Endodermal cell (in vitro differentiated cells): ENCODE measurements at regions not wholly inside any gene's neighbourhood (a gene's known extent, or its start where the extent isn't known, plus 50 kb on each side); places are given as distances from the start of the nearest gene placed in this dataset.

Source experiments
- DNase-seq: peaks from one replicate; pipeline ENCODE4 v3.0.0-alpha.2; 2017
- H3K27ac ChIP-seq: 2 replicates; pipeline ENCODE4 v1.5.1; 2013; ENCODE audit warnings: mild to moderate bottlenecking, low read depth, low read length, moderate library complexity
- H3K27me3 ChIP-seq: 2 replicates; pipeline ENCODE4 v1.6.1; 2013; ENCODE audit warnings: mild to moderate bottlenecking, low read length, moderate library complexity; ENCODE audit not compliant: insufficient read depth, control insufficient read depth, poor library complexity, severe bottlenecking
- H3K36me3 ChIP-seq: 2 replicates; pipeline ENCODE4 v1.7.0; 2013; ENCODE audit warnings: mild to moderate bottlenecking, low read length, moderate library complexity; ENCODE audit not compliant: control insufficient read depth, insufficient read depth
- H3K4me1 ChIP-seq: one replicate; pipeline ENCODE4 v1.7.0; 2013; ENCODE audit warnings: low read length; ENCODE audit not compliant: control insufficient read depth, insufficient read depth
- H3K4me3 ChIP-seq: 2 replicates; pipeline ENCODE4 v1.5.1; 2013; ENCODE audit warnings: mild to moderate bottlenecking, low read length, moderate library complexity
- H3K9ac ChIP-seq: 2 replicates; pipeline ENCODE4 v1.6.1; 2013; ENCODE audit warnings: mild to moderate bottlenecking, low read length, moderate library complexity; ENCODE audit not compliant: poor library complexity, severe bottlenecking; ENCODE audit errors: extremely low read depth
- H3K9me3 ChIP-seq: 2 replicates; pipeline ENCODE4 v1.6.1; 2013; ENCODE audit warnings: mild to moderate bottlenecking, low read length, moderate library complexity; ENCODE audit not compliant: control insufficient read depth
- H3K27ac Mint-ChIP-seq: 2 replicates; pipeline ENCODE4 v1.8.0; 2020; ENCODE audit warnings: mixed read lengths
- H3K27me3 Mint-ChIP-seq: 2 replicates; pipeline ENCODE4 v1.8.0; 2021; ENCODE audit warnings: mild to moderate bottlenecking, mixed read lengths; ENCODE audit not compliant: insufficient read depth
- H3K36me3 Mint-ChIP-seq: 2 replicates; pipeline ENCODE4 v1.8.0; 2020; ENCODE audit warnings: low read depth, mixed read lengths
- H3K4me1 Mint-ChIP-seq: 2 replicates; pipeline ENCODE4 v1.8.0; 2020; ENCODE audit warnings: mixed read lengths
- H3K4me3 Mint-ChIP-seq: 2 replicates; pipeline ENCODE4 v1.8.0; 2020; ENCODE audit warnings: mild to moderate bottlenecking, moderate library complexity, mixed read lengths
- H3K9me3 Mint-ChIP-seq: 2 replicates; pipeline ENCODE4 v1.8.0; 2020; ENCODE audit warnings: mild to moderate bottlenecking, mixed read lengths
- WGBS, 2 experiments: methylation state at CpG; one replicate each; pipeline versions ENCODE4 v1.1.5 to v1.1.7; 2013; ENCODE audit warnings: missing lambda C conversion rate in 2 of 2, mixed read lengths in 1 of 2; ENCODE audit not compliant: insufficient coverage in 1 of 2, insufficient read length in 1 of 2; 5-methylcytosine and 5-hydroxymethylcytosine counted together
- TF ChIP-seq, protein P1 (sequence below): fragments of 200-600 bp; sonication (generic); conservative IDR thresholded peaks from 2 replicates; pipeline ENCODE4 v1.5.0; 2021; ENCODE audit warnings: antibody characterized with exemption, mild to moderate bottlenecking

DNA sequence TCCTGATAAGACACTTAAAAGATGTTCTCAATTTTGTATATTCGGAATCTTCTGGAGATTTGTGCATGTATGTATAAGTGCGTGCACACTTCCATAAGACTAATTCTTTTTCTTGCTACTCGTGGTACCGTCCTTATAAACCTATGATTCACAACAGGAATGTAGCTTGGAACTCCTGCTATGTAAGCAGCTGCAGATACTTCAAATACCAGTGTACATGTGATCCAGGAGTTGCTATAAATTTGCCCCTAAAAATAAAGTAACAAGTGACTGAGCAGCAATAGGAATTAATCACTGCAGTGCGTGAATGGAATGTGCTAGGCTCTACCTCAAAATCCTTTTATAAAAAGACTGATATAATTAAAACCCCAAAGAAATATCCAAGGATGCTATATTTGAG, 214.9 kb downstream of the KLF5 start:
- Histone ChIP-seq H3K27me3 (no peaks in the 10 kb centered on the region), H3K9ac (no peak overlapping the region), H3K4me1 (no peaks in the 10 kb centered on the region), H3K9me3 (peaks cover 22% of the 10 kb centered on the region), H3K27ac (no peak overlapping the region), H3K36me3 (no peaks in the 10 kb centered on the region), H3K4me3 (no peak overlapping the region)
- H3K27ac Mint-ChIP-seq, result no peak overlapping the region
- H3K9me3 Mint-ChIP-seq, result peaks cover 12% of the 10 kb centered on the region
- H3K4me1 Mint-ChIP-seq, result no peaks in the 10 kb centered on the region
- WGBS, 2 experiments, result 94 to 95% methylated on average over 2 to 5 of the region's 5 CpGs
- TF ChIP-seq, protein P1, sequence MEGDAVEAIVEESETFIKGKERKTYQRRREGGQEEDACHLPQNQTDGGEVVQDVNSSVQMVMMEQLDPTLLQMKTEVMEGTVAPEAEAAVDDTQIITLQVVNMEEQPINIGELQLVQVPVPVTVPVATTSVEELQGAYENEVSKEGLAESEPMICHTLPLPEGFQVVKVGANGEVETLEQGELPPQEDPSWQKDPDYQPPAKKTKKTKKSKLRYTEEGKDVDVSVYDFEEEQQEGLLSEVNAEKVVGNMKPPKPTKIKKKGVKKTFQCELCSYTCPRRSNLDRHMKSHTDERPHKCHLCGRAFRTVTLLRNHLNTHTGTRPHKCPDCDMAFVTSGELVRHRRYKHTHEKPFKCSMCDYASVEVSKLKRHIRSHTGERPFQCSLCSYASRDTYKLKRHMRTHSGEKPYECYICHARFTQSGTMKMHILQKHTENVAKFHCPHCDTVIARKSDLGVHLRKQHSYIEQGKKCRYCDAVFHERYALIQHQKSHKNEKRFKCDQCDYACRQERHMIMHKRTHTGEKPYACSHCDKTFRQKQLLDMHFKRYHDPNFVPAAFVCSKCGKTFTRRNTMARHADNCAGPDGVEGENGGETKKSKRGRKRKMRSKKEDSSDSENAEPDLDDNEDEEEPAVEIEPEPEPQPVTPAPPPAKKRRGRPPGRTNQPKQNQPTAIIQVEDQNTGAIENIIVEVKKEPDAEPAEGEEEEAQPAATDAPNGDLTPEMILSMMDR, result no peak
- H3K27me3 Mint-ChIP-seq, result no peaks in the 10 kb centered on the region
- H3K36me3 Mint-ChIP-seq, result no peaks in the 10 kb centered on the region
- H3K4me3 Mint-ChIP-seq, result no peak overlapping the region
- no peak for DNase-seq

DNA sequence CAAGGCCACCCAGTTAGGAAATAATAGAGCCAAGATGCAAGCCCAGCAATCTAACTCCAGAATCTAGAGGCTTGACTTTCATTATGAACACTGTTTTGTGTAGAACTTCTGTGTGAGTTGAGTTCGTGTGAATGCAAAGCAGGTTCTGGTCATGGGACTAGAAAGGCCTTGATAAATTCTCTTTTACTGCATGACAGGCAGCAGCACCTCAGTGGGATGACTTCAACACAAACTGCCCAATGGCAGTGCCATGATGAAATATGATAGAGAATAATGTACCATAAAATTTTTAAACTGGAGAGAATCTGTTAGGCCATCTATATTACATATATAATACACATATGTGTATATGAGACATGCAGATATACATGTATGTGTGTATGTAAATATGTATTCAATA, 214.5 kb downstream of the KLF5 start:
- WGBS, 2 experiments, result 81 to 88% methylated on average over 1 of the region's 1 CpG
- no peaks in the 10 kb centered on the region for H3K4me1 Mint-ChIP-seq
- Histone ChIP-seq H3K9me3 (peaks cover 22% of the 10 kb centered on the region), H3K4me3 (no peak overlapping the region), H3K36me3 (no peaks in the 10 kb centered on the region), H3K4me1 (no peaks in the 10 kb centered on the region), H3K9ac (no peak overlapping the region), H3K27me3 (no peaks in the 10 kb centered on the region), H3K27ac (no peak overlapping the region)
- no peak overlapping the region for H3K27ac Mint-ChIP-seq
- H3K36me3 Mint-ChIP-seq, result no peaks in the 10 kb centered on the region
- peaks cover 12% of the 10 kb centered on the region for H3K9me3 Mint-ChIP-seq
- no peak for DNase-seq
- TF ChIP-seq, protein P1, result no peak
- no peak overlapping the region for H3K4me3 Mint-ChIP-seq
- no peaks in the 10 kb centered on the region for H3K27me3 Mint-ChIP-seq

DNA sequence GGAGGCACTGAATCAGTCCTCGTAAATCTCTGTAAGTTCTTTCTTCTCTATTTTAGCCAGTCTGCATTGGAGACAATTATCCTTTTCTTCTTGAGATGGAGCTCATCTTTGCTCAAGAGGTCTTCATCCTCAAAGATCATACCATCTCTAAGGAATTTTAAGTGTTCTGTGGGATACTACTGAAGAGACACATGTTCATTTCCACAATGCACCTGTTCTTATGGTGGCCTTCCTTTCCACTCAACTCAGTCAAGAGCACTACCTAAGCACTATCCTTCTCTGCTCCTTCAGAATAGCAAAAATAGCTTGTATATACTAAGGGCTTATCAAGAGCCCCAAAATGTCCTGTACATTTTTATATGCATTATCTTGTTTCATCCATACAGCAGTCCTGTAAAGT, 214.0 kb downstream of the KLF5 start:
- H3K4me1 Mint-ChIP-seq, result no peaks in the 10 kb centered on the region
- no peak overlapping the region for H3K4me3 Mint-ChIP-seq
- 86 to 90% methylated on average over 1 of the region's 1 CpG for WGBS, 2 experiments
- no peak overlapping the region for H3K27ac Mint-ChIP-seq
- Histone ChIP-seq H3K27ac (no peak overlapping the region), H3K9me3 (peaks cover 18% of the 10 kb centered on the region), H3K4me3 (no peak overlapping the region), H3K27me3 (no peaks in the 10 kb centered on the region), H3K36me3 (no peaks in the 10 kb centered on the region), H3K4me1 (no peaks in the 10 kb centered on the region), H3K9ac (no peak overlapping the region)
- no peaks in the 10 kb centered on the region for H3K27me3 Mint-ChIP-seq
- no peak for DNase-seq
- TF ChIP-seq, protein P1, result no peak
- peaks cover 12% of the 10 kb centered on the region for H3K9me3 Mint-ChIP-seq
- H3K36me3 Mint-ChIP-seq, result no peaks in the 10 kb centered on the region
